SK-N-MC (cell line): ENCODE measurements at regions not wholly inside any gene's neighbourhood (a gene's known extent, or its start where the extent isn't known, plus 50 kb on each side); places are given as distances from the start of the nearest gene placed in this dataset.

Experiments used
- EZH2 ChIP-seq: fragments of 200-600 bp; sonication (generic); IDR thresholded peaks from one replicate; pipeline ENCODE4 v1.6.1; 2017; ENCODE audit warnings: antibody characterized with exemption
- POLR2AphosphoS5 ChIP-seq: IDR thresholded peaks from 2 replicates; pipeline ENCODE4 v1.6.1; 2012; ENCODE audit warnings: mild to moderate bottlenecking, low read depth, low read length, borderline replicate concordance

DNA sequence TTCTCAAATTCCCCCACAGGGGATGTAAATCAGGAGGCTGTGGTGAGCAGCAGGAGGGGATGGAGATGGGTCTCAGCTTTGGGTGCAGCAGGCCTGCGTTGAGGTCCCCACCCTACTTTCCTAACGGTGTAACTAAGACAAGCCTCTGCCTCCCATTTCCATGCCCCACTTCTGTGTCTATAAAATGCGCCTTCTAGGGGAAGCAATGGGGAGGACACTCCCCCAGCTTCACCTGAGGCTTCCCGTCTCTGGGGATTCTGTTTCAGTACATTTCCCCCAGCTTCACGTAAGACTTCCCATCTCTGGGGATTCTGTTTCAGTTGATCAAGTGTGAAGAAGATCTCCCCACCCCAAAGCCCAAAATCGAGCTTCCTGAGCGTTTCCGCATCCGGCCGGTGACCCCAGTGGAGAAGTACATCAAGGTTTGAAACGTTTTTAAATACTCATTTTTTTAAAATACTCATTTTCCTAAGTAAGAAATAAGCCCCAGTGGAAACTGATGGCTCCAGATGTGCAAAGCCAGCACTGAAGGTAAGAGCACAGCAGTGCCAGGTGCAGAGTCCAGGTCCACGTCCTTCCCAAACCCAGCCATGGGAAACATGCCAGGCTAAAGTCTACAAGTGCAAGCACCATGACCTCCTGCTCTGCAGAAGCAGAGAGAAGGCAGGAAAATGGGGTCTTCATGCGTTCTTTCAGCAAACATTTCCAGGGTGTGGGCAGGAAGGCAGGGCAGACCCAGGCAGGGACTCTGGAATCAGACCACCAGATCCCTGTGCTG, 73.1 kb downstream of the ANKRD60 start:
- TF ChIP-seq POLR2AphosphoS5 (no peak), EZH2 (no peak)
